ACC112 (cell line): ENCODE measurements at regions not wholly inside any gene's neighbourhood (a gene's known extent, or its start where the extent isn't known, plus 50 kb on each side); places are given as distances from the start of the nearest gene placed in this dataset.

Source experiments
- H2AFZ ChIP-seq: fragments of 200-600 bp; sonication (generic); one replicate; pipeline ENCODE4 v1.6.0; 2017; ENCODE audit warnings: antibody characterized with exemption, low read length; ENCODE audit not compliant: unreplicated experiment
- H3K27ac ChIP-seq: fragments of 200-600 bp; sonication (generic); 2 replicates; pipeline ENCODE4 v1.5.1; 2014; ENCODE audit warnings: low read depth, mild to moderate bottlenecking, antibody characterized with exemption, low read length, moderate library complexity
- H3K27me3 ChIP-seq: fragments of 200-600 bp; sonication (generic); 2 replicates; pipeline ENCODE4 v1.6.1; 2014; ENCODE audit warnings: mild to moderate bottlenecking, antibody characterized with exemption, low read length, moderate library complexity, mixed read lengths; ENCODE audit not compliant: insufficient read depth
- H3K36me3 ChIP-seq: fragments of 200-600 bp; sonication (generic); 2 replicates; pipeline ENCODE4 v1.6.1; 2016; ENCODE audit warnings: mild to moderate bottlenecking, antibody characterized with exemption, low read length, moderate library complexity, mixed read lengths; ENCODE audit not compliant: insufficient read depth
- H3K4me1 ChIP-seq: fragments of 200-600 bp; sonication (generic); one replicate; pipeline ENCODE4 v1.6.1; 2016; ENCODE audit warnings: low read length, mixed read lengths; ENCODE audit not compliant: insufficient read depth, unreplicated experiment, control insufficient read depth
- H3K4me3 ChIP-seq: fragments of 200-600 bp; sonication (generic); 2 replicates; pipeline ENCODE4 v1.5.1; 2014; ENCODE audit warnings: mild to moderate bottlenecking, low read depth, low read length
- H3K79me2 ChIP-seq: fragments of 200-600 bp; sonication (generic); one replicate; pipeline ENCODE4 v1.6.0; 2016; ENCODE audit warnings: low read length; ENCODE audit not compliant: control insufficient read depth, unreplicated experiment, insufficient read depth

GRCh38 chr17:71383091-71383490 lies 737.7 kb upstream of the SOX9 start:
- H3K4me3 ChIP-seq: no peak overlapping the region
- H3K27ac ChIP-seq: no peak overlapping the region
- peak overlapping the region; percentile 27 for H2AFZ ChIP-seq
- no peaks in the 10 kb centered on the region for H3K27me3 ChIP-seq
- H3K36me3 ChIP-seq: no peaks in the 10 kb centered on the region
- no peaks in the 10 kb centered on the region for H3K4me1 ChIP-seq
- H3K79me2 ChIP-seq: no peaks in the 10 kb centered on the region

GRCh38 chr17:71387456-71387855 lies 733.4 kb upstream of the SOX9 start:
- no peak overlapping the region for H3K27ac ChIP-seq
- no peak overlapping the region for H2AFZ ChIP-seq
- peaks cover under 1% of the 10 kb centered on the region for H3K4me1 ChIP-seq
- no peak overlapping the region for H3K4me3 ChIP-seq
- no peaks in the 10 kb centered on the region for H3K79me2 ChIP-seq
- H3K36me3 ChIP-seq: no peaks in the 10 kb centered on the region
- H3K27me3 ChIP-seq: no peaks in the 10 kb centered on the region

- Histone ChIP-seq H3K27ac (0 out of 2 replicates have a peak overlapping the region, but pooled peaks have one; percentile 6), H3K36me3 (no peaks in the 10 kb centered on the region), H3K4me1 (peaks cover 12% of the 10 kb centered on the region), H2AFZ (no peak overlapping the region), H3K4me3 (no peak overlapping the region), H3K79me2 (no peaks in the 10 kb centered on the region), H3K27me3 (no peaks in the 10 kb centered on the region)
Measured at GRCh38 chr17:71392715-71393567, 727.9 kb upstream of the SOX9 start.

GRCh38 chr17:71395901-71396300 lies 724.9 kb upstream of the SOX9 start:
- Histone ChIP-seq H3K79me2 (no peaks in the 10 kb centered on the region), H3K4me1 (peaks cover 12% of the 10 kb centered on the region), H3K4me3 (no peak overlapping the region), H3K27ac (no peak overlapping the region), H3K36me3 (no peaks in the 10 kb centered on the region), H3K27me3 (no peaks in the 10 kb centered on the region), H2AFZ (no peak overlapping the region)

GRCh38 chr17:71396711-71397110 lies 724.1 kb upstream of the SOX9 start:
- no peak overlapping the region for H3K4me3 ChIP-seq
- H3K4me1 ChIP-seq: peaks cover 12% of the 10 kb centered on the region

GRCh38 chr17:71398025-71398424 lies 722.8 kb upstream of the SOX9 start:
- no peak overlapping the region for H2AFZ ChIP-seq
- H3K4me3 ChIP-seq: no peak overlapping the region
- peaks cover 9% of the 10 kb centered on the region for H3K4me1 ChIP-seq
- no peaks in the 10 kb centered on the region for H3K79me2 ChIP-seq
- no peaks in the 10 kb centered on the region for H3K27me3 ChIP-seq
- H3K36me3 ChIP-seq: no peaks in the 10 kb centered on the region
- no peak overlapping the region for H3K27ac ChIP-seq

More at GRCh38 chr17:71396711-71397110, 724.1 kb upstream of the SOX9 start:
- H3K27ac ChIP-seq: no peak overlapping the region
- H3K27me3 ChIP-seq: no peaks in the 10 kb centered on the region
- H3K79me2 ChIP-seq: no peaks in the 10 kb centered on the region
- no peak overlapping the region for H2AFZ ChIP-seq
- H3K36me3 ChIP-seq: no peaks in the 10 kb centered on the region

GRCh38 chr17:71398800-71399219 lies 722.0 kb upstream of the SOX9 start:
- H3K27ac ChIP-seq: no peak overlapping the region
- H3K4me1 ChIP-seq: peaks cover 4% of the 10 kb centered on the region
- no peaks in the 10 kb centered on the region for H3K79me2 ChIP-seq
- H3K27me3 ChIP-seq: no peaks in the 10 kb centered on the region
- H3K4me3 ChIP-seq: no peak overlapping the region
- no peaks in the 10 kb centered on the region for H3K36me3 ChIP-seq
- H2AFZ ChIP-seq: no peak overlapping the region

- Histone ChIP-seq H3K4me3 (no peak overlapping the region), H3K36me3 (no peaks in the 10 kb centered on the region), H3K79me2 (no peaks in the 10 kb centered on the region), H3K27me3 (no peaks in the 10 kb centered on the region), H2AFZ (peak overlapping the region; percentile 31), H3K27ac (no peak overlapping the region), H3K4me1 (peaks cover 4% of the 10 kb centered on the region)
Measured at GRCh38 chr17:71399221-71399620, 721.6 kb upstream of the SOX9 start.

- no peaks in the 10 kb centered on the region for H3K36me3 ChIP-seq
- peaks cover 4% of the 10 kb centered on the region for H3K4me1 ChIP-seq
- no peaks in the 10 kb centered on the region for H3K79me2 ChIP-seq
- no peak overlapping the region for H3K27ac ChIP-seq
- H3K4me3 ChIP-seq: no peak overlapping the region
- no peaks in the 10 kb centered on the region for H3K27me3 ChIP-seq
- H2AFZ ChIP-seq: no peak overlapping the region
Measured at GRCh38 chr17:71399649-71400048, 721.2 kb upstream of the SOX9 start.

GRCh38 chr17:71402007-71402406 lies 718.8 kb upstream of the SOX9 start:
- Histone ChIP-seq H2AFZ (no peak overlapping the region), H3K4me3 (no peak overlapping the region), H3K36me3 (no peaks in the 10 kb centered on the region), H3K27ac (no peak overlapping the region), H3K4me1 (peaks cover 4% of the 10 kb centered on the region), H3K27me3 (no peaks in the 10 kb centered on the region), H3K79me2 (no peaks in the 10 kb centered on the region)

GRCh38 chr17:71402661-71403141 lies 718.1 kb upstream of the SOX9 start:
- Histone ChIP-seq H3K36me3 (no peaks in the 10 kb centered on the region), H3K4me3 (no peak overlapping the region), H3K79me2 (no peaks in the 10 kb centered on the region), H2AFZ (no peak overlapping the region), H3K27ac (no peak overlapping the region), H3K27me3 (no peaks in the 10 kb centered on the region), H3K4me1 (peaks cover 4% of the 10 kb centered on the region)
